ENCODE measurements at regions not wholly inside any gene's neighbourhood (a gene's known extent, or its start where the extent isn't known, plus 50 kb on each side); places are given as distances from the start of the nearest gene placed in this dataset.

DNA sequence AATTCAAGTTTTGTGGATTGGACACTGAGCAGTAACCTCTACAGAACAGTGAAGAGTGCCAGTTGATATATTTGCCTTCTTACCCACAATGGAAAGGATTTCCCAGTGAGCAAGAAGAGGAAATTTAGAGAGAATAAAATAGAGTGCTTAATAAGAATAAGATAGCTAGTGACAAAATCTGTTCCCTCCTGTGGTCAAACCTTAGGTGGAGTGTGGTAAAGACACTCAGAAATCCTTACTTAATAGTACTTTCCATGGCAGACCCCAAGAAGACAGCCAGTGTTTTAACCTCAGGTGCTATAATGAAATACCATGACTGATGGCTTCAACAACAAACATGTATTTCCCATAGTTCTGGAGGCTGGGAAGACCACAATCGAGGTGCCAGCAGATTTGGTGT is 108.4 kb upstream of the TNFAIP3 start:
- no peak for DNase-seq (ENCODE audit: low spot score)

DNA sequence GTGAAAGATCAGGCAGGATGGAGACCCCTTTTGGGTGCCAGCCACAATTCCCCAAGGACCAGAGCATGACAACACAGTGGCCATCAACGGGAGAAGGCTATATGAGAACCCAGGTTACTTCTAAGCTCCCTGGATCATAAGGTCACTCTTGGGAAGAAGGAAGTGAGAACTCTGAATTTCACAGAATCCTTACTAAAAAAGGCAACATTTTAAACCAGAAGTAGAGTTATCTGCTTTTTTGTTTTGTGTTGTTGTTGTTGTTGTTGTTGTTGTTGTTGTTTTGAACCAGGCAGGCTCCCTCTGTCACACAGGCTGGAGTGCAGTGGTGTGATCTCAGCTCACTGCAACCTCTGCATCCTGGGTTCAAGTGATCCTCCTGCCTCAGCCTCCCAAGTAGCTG is 107.4 kb upstream of the TNFAIP3 start:
- DNase-seq (ENCODE audit: low spot score), result no peak

- no peak for DNase-seq (ENCODE audit: low spot score)
Observed at GRCh38 chr6:137761072-137761471, 106.0 kb upstream of the TNFAIP3 start.

DNA sequence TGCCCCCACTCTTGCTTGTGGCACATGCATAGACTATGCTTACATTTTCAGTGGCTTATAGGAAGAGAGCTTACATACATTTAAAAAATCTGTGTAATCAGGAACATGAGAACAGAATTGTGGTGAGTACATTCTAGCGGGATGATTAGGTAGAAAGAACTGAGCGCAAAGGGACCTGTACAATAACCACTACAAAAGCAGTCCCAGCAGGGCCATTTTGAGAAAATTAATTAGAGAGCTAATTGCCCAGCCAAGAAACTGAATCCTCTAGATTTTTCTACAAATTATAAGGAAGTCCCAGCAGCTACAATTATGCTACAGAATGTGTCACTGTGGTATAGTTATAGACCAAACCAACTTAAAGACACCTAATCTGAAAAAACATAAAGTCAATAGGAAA is 105.6 kb upstream of the TNFAIP3 start:
- DNase-seq (ENCODE audit: low spot score), result no peak

DNA sequence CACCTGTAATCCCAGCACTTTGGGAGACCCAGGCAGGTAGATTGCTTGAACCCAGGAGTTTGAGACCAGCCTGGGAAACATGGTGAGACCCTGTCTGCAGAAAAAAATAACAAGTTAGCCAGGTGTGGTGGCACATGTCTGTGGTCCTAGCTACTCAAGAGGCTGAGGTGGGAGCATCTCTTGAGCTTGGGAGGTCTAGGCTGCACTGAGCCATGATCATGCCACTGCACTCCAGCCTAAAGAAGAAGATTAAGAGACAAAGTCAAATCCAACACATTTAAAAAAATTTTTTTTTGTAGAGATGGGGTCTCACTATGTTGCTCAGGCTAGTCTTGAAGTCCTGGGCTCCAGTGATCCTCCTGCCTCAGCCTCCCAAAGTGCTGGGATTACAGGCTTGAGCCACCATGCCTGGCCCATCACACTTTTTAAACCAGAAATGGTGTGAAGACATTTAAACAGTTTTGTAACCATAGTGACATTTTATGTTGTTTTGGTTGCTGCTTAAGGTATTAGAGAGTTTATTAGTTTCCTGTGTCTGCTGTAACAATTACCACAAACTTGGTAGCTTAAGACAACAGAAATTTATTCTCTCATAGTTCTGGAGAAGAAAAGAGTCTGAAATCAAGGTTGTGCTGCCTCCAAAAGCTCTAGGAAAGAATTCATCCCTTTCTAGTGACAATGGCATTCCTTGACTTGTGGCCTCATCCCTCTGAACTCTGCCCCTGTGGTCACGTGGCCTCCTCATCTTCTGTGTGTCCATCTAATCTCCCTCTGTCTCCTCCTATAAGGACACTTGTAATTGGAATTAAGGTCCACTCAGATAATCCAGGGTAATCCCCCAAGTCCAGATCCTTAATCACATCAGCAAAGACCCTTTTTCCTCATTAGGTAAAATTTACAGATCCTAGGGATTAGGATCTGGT is 104.6 kb upstream of the TNFAIP3 start:
- DNase-seq (ENCODE audit: low spot score), result no peak

GRCh38 chr6:137763436-137763835 is 103.6 kb upstream of the TNFAIP3 start:
- DNase-seq (ENCODE audit: low spot score), result no peak

DNA sequence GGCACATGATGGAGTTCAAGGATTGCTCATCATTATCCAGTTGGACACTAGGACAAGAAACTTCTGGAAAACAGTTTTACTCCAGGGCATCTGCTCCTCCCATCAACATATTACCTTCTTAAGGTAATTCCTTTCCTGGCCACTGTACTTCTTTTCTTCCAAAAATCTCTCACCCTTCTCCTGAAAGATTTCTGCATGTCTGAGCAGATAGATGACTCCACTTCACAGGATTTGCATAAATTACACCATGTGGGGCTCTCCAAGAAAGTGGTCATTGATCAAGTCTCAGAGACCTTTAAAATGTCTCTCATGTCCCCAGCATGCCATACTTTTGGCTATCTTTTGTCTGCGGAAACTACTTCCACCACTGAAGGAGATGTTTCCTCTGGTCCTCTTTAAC is 103.2 kb upstream of the TNFAIP3 start:
- DNase-seq (ENCODE audit: low spot score), result no peak

DNA sequence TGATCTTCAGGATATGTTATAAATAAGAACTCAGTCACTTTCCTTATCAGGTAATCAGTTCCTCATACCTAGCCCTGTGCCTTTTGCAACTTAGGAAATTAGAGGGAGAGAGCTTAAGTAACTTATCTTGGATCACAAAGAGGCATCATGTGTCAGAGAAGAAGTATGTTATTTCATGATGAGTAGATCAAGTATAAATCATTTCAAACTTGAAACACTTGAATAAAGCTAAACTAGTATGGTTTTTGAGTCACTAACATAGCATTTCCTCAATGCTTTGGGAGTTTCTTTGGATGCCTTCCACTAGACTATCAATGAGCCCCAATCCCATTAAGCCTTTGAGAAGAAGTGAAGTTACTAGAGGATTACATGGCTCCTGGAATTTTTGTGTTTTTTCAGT is 102.6 kb upstream of the TNFAIP3 start:
- DNase-seq (ENCODE audit: low spot score), result no peak

DNA sequence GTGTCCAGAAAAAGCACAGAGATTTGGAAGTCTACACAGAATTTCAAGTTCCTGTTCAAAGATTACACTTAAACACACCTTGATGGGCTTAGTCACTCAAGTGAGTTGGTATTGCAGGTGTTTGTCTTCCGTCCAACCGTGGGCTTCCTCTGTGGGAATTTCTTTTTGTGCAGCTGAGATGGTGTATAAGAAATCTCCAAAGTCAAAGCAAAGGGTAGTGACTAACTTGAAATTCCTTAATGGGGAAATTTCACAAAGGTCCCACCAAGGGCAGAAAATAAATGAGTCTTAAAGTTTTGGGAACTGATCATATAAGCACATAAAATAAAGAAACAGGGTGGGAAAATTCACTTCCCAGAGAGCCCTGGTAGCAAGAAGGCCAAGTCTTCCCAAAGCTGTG is 102.0 kb upstream of the TNFAIP3 start:
- DNase-seq (ENCODE audit: low spot score), result no peak

DNA sequence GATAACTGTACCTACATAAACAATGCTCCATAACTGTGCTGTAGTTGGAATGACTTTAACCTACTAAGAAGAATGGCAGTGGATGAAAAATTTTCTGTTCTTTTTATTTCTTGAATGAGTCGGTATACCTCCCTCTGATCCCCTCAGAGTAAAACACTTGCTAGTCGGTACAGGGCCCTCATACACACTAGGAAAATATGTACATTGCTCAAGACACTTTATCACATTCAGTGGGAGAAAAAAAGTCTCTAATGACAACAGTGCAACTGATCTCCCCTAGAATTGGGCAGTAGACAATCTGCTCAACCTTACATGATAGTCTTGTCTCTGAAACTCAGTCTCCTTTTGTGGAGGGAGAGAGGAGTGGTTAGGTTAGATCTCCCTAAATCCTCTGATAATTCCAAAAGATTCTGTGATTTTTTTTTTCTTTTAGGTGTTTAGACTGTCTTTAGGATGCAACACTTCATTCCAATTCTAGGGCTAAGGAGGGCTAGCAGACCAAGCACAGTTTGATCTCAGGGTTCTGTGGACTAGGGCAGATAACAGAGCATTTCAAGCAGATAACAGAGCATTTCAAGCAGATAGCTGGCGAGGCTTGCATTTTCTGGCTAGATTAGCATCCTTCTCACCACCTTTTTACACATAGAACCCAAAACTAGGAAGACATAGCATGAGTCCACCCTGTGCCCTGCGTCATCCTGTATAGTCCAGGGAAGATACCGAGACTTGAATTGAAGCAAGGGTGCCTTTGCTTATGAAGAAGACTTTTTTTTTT is 100.3 kb upstream of the TNFAIP3 start:
- no peak for DNase-seq (ENCODE audit: low spot score)

- no peak for DNase-seq (ENCODE audit: low spot score)
Observed at GRCh38 chr6:137767465-137767864, 99.6 kb upstream of the TNFAIP3 start.

- no peak for DNase-seq (ENCODE audit: low spot score)
Observed at GRCh38 chr6:137767911-137768690, 99.0 kb upstream of the TNFAIP3 start.

- DNase-seq (ENCODE audit: low spot score), result no peak
Observed at GRCh38 chr6:137768935-137769334, 98.1 kb upstream of the TNFAIP3 start.

GRCh38 chr6:137769797-137770362 is 97.2 kb upstream of the TNFAIP3 start:
- no peak for DNase-seq (ENCODE audit: low spot score)

DNA sequence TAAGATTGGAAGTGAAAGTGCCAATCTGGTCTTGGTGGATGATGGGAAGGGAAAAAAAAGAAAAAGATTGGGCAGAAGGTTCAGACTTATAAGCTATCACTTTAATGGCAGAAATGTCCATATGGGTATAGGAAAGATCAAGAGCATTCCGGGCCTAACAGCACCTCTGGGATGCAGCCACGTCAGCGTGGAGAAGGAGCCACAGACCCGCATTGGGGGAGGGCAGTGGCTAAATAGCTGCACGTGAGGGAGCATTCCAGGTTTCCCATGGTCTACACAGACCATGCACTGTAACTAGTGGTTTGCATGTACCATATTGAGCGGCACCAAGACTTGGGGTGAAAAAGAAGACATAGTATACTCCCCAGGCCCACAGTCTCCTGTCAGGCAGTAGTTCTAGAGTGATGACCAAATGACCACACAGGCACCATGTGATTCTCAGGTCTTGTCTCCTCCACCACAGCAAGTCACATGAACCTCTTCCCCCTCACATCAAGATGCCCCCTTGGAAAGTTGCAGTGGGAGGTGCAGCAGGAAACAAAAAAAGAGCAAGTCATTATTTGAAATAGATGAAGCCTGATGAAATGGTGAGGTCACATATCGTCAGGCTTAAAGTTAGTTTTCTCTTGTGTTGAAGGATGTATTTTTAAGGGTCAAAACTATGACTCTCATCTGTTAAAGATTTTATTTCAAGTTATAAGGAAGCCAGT is 94.4 kb upstream of the TNFAIP3 start:
- DNase-seq (ENCODE audit: low spot score), result no peak

DNA sequence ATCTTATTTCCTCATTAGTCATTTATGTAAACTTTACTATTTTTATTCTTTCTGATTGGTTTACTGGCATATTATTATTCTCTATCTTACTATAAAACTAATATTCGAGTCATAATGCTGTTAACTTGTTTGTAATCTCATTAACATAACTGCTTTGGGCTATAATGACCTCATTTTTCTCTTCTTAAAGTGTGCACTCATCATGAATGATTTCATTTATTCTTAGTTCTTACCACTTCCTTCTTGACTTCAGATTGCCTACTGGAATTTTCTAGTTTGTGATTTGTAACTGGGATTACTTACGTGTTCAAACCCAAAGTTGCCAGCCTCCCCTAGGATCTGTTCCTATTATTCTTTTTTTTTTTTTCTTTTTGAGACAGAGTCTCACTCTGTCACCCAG is 91.8 kb upstream of the TNFAIP3 start:
- no peak for DNase-seq (ENCODE audit: low spot score)

DNA sequence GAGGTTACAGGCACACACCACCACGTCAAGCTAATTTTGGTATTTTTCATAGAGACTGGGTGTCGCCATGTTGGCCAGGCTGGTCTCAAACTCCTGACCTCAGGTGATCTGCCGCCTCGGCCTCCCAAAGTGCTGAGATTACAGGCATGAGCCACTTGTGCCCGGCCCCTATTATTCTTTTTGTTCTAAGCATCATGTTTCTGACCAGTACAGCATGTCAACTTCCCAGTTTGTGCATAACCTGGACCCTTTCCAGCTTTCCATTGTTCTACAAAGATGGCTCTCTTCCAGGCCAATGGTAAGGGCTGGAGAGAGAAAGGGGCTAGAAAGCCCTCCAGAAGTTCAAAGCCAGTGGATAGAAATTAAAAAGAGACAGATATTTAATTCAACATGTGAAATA is 91.3 kb upstream of the TNFAIP3 start:
- DNase-seq (ENCODE audit: low spot score), result no peak

DNA sequence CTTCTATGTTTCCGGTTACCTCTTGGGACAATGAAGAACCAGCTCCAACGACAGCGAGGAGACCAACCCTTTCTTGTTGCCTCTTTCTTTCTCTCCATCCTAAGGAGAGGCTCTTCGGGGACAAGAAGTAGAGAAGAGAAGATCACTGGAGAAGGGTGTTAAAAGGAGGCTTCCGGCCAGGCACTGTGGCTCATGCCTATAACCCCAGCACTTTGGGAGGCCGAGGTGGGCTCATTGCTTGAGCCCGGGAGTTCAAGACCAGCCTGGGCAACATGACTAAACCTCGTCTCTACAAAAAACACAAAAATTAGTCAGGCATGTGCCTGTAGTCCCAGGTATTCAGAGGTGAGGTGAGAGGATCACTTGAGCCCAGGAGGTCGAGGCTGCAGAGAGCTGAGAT is 90.8 kb upstream of the TNFAIP3 start:
- DNase-seq (ENCODE audit: low spot score), result no peak

DNA sequence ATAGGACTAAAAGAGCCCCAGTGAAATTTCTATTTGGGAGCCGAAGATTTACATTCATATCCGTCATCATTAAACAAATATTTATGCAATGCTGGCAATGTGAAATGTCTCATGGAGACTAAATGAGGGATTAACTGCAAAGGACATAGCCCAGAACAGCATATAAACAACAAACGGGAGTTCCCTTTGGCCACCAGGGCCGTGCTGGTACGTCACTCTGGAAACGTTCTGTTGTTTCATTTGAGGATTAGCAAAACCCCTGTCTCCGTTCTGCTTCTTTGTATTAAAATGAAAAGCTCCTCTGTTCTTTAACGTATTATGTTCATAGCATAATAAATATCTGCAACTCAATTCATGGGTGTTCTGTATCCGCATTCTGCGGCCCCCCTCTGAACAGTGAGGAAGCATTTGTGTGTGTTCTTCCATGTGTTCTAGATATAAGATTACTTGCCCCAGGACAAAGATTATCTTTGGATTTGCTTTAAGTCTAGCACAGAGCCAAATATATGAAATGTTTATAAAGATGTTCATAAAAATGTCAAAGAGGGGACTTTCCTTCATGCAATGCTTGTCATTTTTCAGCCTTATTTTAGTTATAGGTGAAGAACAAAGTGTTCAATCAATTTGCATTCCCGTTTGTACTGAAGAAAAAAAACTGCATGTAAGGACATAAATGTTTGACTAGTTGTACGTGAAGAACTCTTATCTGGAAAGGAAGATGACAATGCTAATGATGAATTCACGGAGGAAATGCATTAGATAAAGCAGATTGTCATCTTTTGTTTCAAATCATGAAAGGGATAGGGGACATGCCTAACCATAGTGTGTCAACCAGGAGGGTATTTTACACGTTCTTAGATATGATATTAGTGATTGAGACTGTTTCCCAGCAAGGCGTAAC is 90.0 kb upstream of the TNFAIP3 start:
- DNase-seq (ENCODE audit: low spot score), result no peak

- DNase-seq (ENCODE audit: low spot score), result no peak
Observed at GRCh38 chr6:137777687-137778075, 89.4 kb upstream of the TNFAIP3 start.

DNA sequence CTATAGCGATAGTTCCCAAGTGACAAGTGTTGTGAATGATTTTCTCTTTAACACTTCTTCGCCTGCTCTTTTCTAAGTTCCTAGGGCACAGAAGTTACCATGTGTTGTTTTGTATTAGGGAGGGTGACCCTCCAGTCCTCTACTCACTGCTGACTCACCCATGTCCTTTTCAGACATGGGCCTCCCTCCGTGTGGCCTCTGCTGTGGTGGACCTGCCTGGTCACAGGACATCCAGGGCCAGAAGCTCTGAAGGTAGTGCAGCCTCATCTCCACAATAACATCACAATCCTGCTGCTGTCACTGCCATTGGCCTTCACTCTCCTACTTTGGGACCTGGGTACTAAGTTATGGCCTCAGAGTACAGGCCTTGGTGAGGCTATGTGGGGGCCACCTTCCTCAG is 87.1 kb upstream of the TNFAIP3 start:
- DNase-seq (ENCODE audit: low spot score), result no peak

Data from putamen (tissue), 1 donor.